ENCODE measurements at regions not wholly inside any gene's neighbourhood (a gene's known extent, or its start where the extent isn't known, plus 50 kb on each side); places are given as distances from the start of the nearest gene placed in this dataset.
"Not testable (repeated sequence)": the region's sequence is repeated elsewhere in the genome, so short reads cannot be mapped to it uniquely, and the experiment has no call there.

- no peak overlapping the region for H3K27ac Mint-ChIP-seq
- Histone ChIP-seq H3K9me3 (ENCODE audit: control insufficient read depth, low read length) (no peaks in the 10 kb centered on the region), H3K4me3 (ENCODE audit: low read length) (no peak overlapping the region), H3K36me3 (ENCODE audit: control insufficient read depth, insufficient read depth, low read length) (no peaks in the 10 kb centered on the region), H3K27ac (ENCODE audit: low read depth, low read length) (no peak overlapping the region), H3K9ac (ENCODE audit: extremely low read depth, low read length, poor library complexity, severe bottlenecking) (no peak overlapping the region), H3K27me3 (ENCODE audit: control insufficient read depth, insufficient read depth, low read length, poor library complexity, severe bottlenecking) (no peaks in the 10 kb centered on the region), H3K4me1 (ENCODE audit: control insufficient read depth, insufficient read depth, low read length) (peaks cover 5% of the 10 kb centered on the region)
- no CpG with 5 or more reads among the region's 1 CpG for WGBS, 2 experiments (ENCODE audit: insufficient coverage in 1 of 2, insufficient read length in 1 of 2)
- H3K4me1 Mint-ChIP-seq: peaks cover 6% of the 10 kb centered on the region
- H3K36me3 Mint-ChIP-seq (ENCODE audit: low read depth): no peaks in the 10 kb centered on the region
- TF ChIP-seq CTCF (conservative IDR thresholded peaks at IDR 0.05): no peak
- no peaks in the 10 kb centered on the region for H3K27me3 Mint-ChIP-seq (ENCODE audit: insufficient read depth)
- no peak overlapping the region for H3K4me3 Mint-ChIP-seq
- no peak for DNase-seq
- H3K9me3 Mint-ChIP-seq: no peaks in the 10 kb centered on the region
Measured at GRCh38 chr3:148556664-148557063, 141.0 kb upstream of the AGTR1 start.

DNA sequence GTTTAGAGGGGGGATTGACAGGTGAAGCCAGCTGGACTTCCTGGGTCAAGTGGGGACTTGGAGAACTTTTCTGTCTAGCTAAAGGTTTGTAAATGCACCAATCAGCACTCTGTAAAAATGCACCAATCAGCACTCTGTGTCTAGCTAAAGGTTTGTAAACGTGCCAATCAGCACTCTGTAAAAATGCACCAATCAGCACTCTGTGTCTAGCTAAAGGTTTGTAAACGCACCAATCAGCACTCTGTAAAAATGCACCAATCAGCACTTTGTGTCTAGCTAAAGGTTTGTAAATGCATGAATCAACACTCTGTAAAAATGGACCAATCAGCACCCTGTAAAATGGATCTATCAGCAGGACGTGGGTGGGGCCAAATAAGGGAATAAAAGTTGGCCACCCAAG lies 120.1 kb upstream of the AGTR1 start:
- H3K9ac ChIP-seq (ENCODE audit: extremely low read depth, low read length, poor library complexity, severe bottlenecking); H3K27me3 Mint-ChIP-seq (ENCODE audit: insufficient read depth); H3K27ac ChIP-seq (ENCODE audit: low read depth, low read length); H3K4me3 ChIP-seq (ENCODE audit: low read length); H3K4me1 Mint-ChIP-seq; H3K4me3 Mint-ChIP-seq; H3K9me3 ChIP-seq (ENCODE audit: control insufficient read depth, low read length); H3K27me3 ChIP-seq (ENCODE audit: control insufficient read depth, insufficient read depth, low read length, poor library complexity, severe bottlenecking); DNase-seq; H3K36me3 ChIP-seq (ENCODE audit: control insufficient read depth, insufficient read depth, low read length); H3K4me1 ChIP-seq (ENCODE audit: control insufficient read depth, insufficient read depth, low read length); H3K27ac Mint-ChIP-seq; H3K36me3 Mint-ChIP-seq (ENCODE audit: low read depth): not testable (repeated sequence)
- H3K9me3 Mint-ChIP-seq: peaks cover 12% of the 10 kb centered on the region
- WGBS, 2 experiments (ENCODE audit: insufficient coverage in 1 of 2, insufficient read length in 1 of 2): 94% methylated on average over 3 of the region's 3 CpGs

- peaks cover 11% of the 10 kb centered on the region for H3K9me3 Mint-ChIP-seq
- no peaks in the 10 kb centered on the region for H3K9me3 ChIP-seq (ENCODE audit: control insufficient read depth, low read length)
- no peaks in the 10 kb centered on the region for H3K4me1 ChIP-seq (ENCODE audit: control insufficient read depth, insufficient read depth, low read length)
- H3K4me3 ChIP-seq (ENCODE audit: low read length): no peak overlapping the region
- no peak overlapping the region for H3K4me3 Mint-ChIP-seq
- DNase-seq: no peak
- H3K27ac ChIP-seq (ENCODE audit: low read depth, low read length): no peak overlapping the region
- no peaks in the 10 kb centered on the region for H3K36me3 ChIP-seq (ENCODE audit: control insufficient read depth, insufficient read depth, low read length)
- no peak overlapping the region for H3K27ac Mint-ChIP-seq
- H3K9ac ChIP-seq (ENCODE audit: extremely low read depth, low read length, poor library complexity, severe bottlenecking): no peak overlapping the region
- no peaks in the 10 kb centered on the region for H3K27me3 ChIP-seq (ENCODE audit: control insufficient read depth, insufficient read depth, low read length, poor library complexity, severe bottlenecking)
- TF ChIP-seq CTCF (conservative IDR thresholded peaks at IDR 0.05): no peak
- no peaks in the 10 kb centered on the region for H3K4me1 Mint-ChIP-seq
- no peaks in the 10 kb centered on the region for H3K27me3 Mint-ChIP-seq (ENCODE audit: insufficient read depth)
- WGBS, 2 experiments (ENCODE audit: insufficient coverage in 1 of 2, insufficient read length in 1 of 2): 83 to 85% methylated on average over 1 of the region's 1 CpG
- H3K36me3 Mint-ChIP-seq (ENCODE audit: low read depth): no peaks in the 10 kb centered on the region
Measured at GRCh38 chr3:148582126-148582525, 115.6 kb upstream of the AGTR1 start.

DNA sequence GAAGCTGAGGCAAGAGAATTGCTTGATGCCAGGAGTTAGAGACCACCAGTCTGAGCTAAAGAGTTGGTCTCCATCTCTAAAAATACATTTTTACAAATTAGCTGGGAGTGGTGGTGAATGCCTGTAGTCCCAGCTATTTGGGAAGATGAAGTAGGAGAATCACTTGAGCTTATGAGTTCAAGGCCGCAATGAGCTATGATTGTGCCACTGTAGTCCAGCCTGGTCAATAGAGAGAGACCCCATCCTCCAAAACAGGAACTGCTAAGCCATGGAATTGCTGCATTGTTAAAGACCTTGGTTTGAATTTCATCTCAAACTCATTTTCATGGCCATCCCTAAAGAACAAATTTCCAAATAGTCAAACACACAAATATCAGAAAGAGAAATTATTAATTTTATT lies 113.9 kb upstream of the AGTR1 start:
- H3K9me3 Mint-ChIP-seq: no peaks in the 10 kb centered on the region
- H3K36me3 Mint-ChIP-seq (ENCODE audit: low read depth): no peaks in the 10 kb centered on the region
- no peak overlapping the region for H3K27ac ChIP-seq (ENCODE audit: low read depth, low read length)
- H3K4me3 ChIP-seq (ENCODE audit: low read length): no peak overlapping the region
- no peaks in the 10 kb centered on the region for H3K36me3 ChIP-seq (ENCODE audit: control insufficient read depth, insufficient read depth, low read length)
- H3K27me3 ChIP-seq (ENCODE audit: control insufficient read depth, insufficient read depth, low read length, poor library complexity, severe bottlenecking): no peaks in the 10 kb centered on the region
- no peak overlapping the region for H3K27ac Mint-ChIP-seq
- H3K4me1 Mint-ChIP-seq: no peaks in the 10 kb centered on the region
- H3K4me3 Mint-ChIP-seq: no peak overlapping the region
- no peaks in the 10 kb centered on the region for H3K4me1 ChIP-seq (ENCODE audit: control insufficient read depth, insufficient read depth, low read length)
- H3K27me3 Mint-ChIP-seq (ENCODE audit: insufficient read depth): no peaks in the 10 kb centered on the region
- H3K9me3 ChIP-seq (ENCODE audit: control insufficient read depth, low read length): no peaks in the 10 kb centered on the region
- no peak for DNase-seq
- no peak overlapping the region for H3K9ac ChIP-seq (ENCODE audit: extremely low read depth, low read length, poor library complexity, severe bottlenecking)
- TF ChIP-seq CTCF (conservative IDR thresholded peaks at IDR 0.05): no peak
- 87 to 97% methylated on average over 1 of the region's 1 CpG for WGBS, 2 experiments (ENCODE audit: insufficient coverage in 1 of 2, insufficient read length in 1 of 2)
